ENCODE measurements at regions not wholly inside any gene's neighbourhood (a gene's known extent, or its start where the extent isn't known, plus 50 kb on each side); places are given as distances from the start of the nearest gene placed in this dataset.

DNA sequence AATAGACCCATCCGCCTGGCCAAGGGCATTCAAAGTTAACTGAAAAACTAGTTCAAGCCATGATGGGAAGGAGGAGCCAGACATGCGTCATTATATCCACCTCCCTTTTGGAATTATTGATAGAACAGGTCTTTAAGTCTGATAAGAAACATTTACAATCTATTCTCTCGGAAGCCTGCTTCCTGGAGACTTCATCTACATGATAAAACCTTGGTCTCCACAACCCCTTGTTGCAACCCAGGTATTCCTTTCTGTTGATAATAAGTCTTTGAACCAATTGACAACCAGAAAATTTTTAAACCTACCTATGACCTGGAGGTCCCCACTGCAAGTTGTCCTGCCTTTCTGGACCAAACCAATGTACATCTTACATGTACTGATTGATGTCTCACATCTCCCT lies 451.3 kb downstream of the NAF1 start:
- FAIRE-seq: no peak

- no peak for FAIRE-seq
These were observed 458.7 kb downstream of the NAF1 start for GRCh38 chr4:162707962-162708361.

DNA sequence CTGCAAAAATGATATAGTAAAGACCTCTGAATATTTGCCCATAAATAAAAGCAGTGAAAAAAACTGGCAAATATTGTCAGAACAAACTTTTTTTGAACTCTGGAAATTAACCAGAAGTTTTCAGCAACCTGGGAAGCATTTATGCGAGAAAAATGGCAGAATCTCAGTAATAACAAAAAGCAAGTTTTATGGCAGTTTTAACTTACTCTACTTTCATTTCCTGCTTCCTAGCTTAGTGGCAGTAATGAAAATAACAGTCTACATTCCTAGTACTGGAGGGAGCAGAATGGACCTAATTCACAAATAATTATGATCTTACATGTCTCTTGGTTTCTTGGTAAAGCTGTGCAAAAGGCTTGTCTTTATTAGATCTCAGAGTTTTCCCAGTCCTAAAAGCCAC lies 460.1 kb downstream of the NAF1 start:
- no peak for FAIRE-seq

- no peak for FAIRE-seq
These were observed 460.6 kb downstream of the NAF1 start for GRCh38 chr4:162706051-162706450.

DNA sequence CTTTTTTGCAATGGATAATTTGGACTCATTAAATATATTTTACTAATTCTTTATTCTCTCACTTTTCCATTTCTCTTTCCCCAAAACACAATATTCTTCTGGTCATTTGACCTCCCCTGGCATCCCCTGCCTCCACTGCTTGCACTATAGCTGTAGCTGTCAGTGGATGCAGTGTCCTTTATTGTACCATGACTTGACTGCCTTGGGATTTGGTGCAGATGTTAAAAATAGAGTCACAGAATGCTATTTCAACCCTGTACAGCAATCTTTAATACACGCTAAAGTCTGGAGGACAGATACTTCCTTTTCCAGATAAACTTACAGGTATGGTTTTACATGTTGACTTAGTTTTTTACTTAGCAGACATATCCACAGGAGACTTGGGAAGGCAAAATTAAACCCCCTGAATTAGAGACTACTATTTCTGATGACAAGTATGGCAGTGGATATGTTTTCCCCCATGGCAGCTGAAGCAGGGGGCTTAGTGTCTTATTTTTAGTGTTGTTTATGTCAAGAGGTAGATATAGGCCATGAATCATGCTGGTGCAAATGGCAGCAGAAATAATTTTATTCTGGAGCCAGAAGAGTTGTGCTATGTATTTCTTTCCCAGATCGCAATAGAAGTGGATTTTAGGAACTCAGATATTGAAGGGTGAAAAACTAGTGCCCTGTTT lies 461.4 kb downstream of the NAF1 start:
- no peak for FAIRE-seq

- FAIRE-seq: no peak
These were observed 465.8 kb downstream of the NAF1 start for GRCh38 chr4:162700815-162701361.

DNA sequence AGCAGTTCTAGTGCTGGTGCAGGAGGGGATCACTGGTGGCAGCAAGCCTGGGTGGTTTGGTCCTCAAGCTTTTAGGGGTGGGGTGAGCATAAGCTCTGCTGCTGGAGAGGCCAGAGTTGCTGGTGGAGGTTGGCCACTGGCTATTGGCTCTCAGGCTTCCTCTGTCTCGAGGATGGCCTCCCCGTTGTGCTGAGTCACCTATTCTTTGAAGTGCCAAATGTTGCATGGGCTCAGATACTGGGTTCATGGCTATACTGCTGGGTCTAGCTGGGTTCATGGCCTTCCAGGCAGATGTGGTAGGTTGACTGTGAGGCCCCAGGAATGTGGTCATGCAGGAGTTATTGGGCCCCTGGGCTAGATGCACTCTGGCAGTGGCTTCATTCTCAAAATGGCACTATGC lies 466.3 kb downstream of the NAF1 start:
- no peak for FAIRE-seq

- no peak for FAIRE-seq
These were observed 467.1 kb downstream of the NAF1 start for GRCh38 chr4:162699629-162700028.

DNA sequence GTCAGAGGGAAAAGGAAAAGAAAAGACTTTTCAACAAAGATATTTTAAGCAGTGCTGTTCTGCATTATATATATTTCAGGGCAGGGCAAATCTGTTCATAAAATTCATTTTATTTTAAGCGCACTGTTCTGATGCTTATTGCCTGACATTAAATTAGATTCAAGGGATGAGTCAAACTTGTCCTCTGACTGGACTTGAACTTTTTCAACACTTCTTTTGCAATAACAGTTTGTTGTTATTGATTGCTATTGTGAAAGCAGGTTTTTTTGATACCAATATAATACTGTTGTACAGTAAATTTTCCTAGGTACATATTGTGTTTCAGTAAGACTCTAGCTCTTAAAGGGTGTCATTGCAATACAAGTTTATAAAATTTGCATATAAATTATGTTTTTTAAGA lies 481.3 kb downstream of the NAF1 start:
- FAIRE-seq: no peak

DNA sequence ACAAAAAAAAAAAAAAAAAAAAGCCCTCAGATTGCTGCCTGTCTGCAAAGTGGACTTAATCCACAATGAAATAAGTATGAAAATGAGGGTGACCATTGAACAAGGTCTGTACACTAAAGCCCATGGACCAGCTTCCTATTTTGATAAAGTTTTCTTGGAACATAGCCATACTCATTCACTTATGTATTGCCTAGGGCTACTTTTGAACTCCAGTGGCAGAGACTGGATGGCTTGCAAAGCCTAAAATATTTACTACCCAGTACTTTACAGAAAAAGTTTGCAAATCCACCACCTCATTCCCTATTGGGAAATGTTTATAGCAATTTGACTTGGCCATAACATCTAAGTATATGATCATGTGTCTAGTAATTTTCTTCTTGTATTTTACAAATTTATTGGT lies 481.7 kb downstream of the NAF1 start:
- FAIRE-seq: no peak

DNA sequence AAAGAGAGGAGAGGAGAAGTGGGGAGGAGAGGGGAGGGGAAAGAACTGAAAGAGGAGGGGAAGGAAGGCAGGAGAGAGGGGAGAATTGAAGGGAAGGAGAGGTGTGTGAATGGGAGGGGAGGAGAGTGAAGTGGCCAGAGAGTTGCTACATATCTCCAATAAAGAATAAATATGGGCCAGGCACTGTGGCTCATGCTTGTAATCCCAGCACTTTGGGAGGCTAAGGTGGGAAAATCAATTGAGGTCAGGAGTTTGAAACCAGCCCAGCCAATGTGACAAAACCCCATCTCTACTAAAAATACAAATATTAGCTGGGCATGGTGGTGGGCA lies 482.4 kb downstream of the NAF1 start:
- no peak for FAIRE-seq

DNA sequence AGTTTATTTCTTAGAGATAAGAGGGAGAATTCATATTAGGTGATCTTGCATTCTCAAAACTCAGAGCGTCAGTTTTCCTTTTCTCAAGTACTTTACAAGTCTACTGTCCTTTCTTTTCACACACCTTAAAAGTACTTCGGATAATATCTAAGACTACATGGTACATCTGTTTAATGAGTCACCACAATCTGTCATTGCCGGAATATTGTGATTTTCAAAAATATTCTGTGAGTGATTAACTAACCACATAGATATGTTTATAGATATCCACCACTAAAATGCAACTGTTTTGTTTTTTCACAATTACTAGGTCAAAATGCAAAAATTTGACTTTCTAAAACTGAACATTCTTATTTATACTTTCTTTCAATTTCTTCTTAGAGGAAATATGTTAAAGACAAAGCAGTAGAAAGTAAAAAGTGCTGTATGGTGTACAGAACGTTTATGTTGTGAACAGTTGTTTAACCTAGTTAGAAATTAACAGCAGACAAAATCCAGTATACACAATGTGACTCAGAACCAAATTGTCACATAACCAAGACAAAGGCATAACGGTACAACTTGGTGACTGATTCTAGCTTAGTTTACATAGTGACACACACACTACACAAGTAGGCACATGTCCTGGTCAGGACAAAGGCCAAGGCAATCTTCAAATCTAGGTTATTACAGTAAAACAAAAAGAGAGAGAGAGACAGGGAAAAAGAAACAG lies 482.9 kb downstream of the NAF1 start:
- FAIRE-seq: no peak

- no peak for FAIRE-seq
These were observed 484.0 kb downstream of the NAF1 start for GRCh38 chr4:162682651-162683050.

DNA sequence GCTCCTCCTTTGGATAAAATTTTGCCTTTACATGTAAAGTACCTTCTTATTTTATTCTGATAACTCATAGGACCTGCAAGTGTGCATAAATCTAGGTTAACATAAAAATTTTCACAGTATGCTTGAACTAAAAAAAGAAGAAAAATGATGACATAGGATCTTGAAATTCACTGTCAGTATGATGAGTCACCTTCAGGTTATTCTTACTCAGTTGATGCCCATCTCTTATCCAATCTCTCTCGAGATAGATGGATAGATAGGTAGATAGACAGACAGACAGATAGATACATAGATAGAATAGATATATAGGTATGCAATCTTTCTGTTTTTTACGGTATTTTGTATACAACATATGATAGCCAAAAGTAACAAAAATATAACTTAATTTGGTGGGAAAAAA lies 485.5 kb downstream of the NAF1 start:
- no peak for FAIRE-seq

GRCh38 chr4:162675661-162676060 lies 491.0 kb downstream of the NAF1 start:
- no peak for FAIRE-seq

DNA sequence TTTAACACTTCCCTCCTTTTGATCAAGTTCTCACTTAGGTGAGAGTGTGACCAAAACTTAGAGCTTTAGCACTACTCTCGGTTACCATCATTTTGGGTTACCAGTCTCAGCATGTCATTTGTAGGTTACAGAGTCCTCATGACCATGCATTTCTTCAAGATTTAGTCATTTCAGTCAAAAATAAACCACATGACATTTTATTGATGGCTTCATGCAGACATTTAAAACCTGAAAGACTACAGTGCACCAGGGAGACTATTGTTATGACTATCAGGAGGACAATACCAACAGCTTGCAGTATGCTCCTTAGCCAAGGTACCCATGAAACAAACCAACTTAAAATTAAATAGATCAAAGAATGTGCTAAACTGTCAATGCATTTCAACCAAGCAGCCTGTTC lies 498.1 kb upstream of the FSTL5 start:
- no peak for FAIRE-seq

DNA sequence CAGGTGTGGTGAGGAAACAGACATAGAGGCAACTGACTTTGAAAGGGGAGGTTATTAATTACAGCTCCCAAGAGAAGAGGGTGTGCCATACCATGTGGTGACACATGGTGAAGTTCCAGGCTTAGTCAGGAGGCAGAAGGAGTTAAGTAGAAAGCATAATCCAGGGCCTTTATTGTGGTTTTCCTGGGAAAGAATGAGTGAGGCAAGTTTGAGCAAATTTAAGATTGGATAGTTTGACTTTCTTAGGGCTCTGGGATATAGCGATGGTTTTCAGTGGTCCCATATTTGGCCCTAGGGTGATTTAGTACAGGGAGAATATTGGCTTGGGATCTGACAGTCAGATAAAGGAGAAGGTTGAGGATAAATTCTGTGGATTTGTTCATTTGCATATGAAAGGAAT lies 495.9 kb upstream of the FSTL5 start:
- no peak for FAIRE-seq

- FAIRE-seq: no peak
These were observed 494.2 kb upstream of the FSTL5 start for GRCh38 chr4:162657966-162658365.

- FAIRE-seq: no peak
These were observed 486.4 kb upstream of the FSTL5 start for GRCh38 chr4:162650166-162650565.

GRCh38 chr4:162645381-162645780 lies 481.6 kb upstream of the FSTL5 start:
- no peak for FAIRE-seq

DNA sequence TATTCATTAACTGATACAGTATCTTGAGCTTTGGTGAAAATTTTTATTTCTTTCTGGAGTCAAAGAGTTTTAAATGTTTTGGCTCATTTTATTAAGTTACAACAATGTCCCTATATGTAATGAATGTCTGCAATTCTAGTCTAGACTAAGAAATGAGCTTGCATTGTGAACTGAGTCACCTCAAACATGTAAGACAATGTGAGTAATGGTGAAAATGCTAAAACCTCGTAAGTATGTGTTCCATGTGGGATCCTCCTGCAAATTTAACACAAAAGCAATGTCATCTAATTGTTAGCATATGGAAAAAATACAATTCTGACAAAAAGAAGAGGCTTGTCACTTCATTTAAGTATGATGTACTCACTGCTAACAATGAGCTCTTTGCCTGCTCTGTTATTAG lies 480.5 kb upstream of the FSTL5 start:
- FAIRE-seq: no peak

DNA sequence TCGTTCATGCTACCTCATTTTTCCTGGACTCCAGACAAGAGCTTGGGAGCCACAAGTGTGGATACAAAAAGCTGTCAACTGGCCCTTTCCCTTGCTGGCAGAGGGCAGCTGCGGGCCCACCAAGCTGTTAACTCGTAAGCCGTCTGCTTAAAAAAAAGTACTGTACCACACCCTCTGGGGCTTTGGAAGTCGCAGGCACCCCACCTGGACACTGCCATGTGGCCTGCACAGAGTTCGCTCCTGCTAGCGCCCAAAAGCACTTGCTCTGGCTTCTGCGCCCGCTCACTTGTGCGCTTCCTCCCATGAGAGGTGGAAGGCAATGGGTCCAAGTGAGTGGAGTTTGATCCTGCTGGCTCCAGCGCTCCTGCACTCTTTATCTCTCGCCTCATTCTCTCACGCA lies 476.4 kb upstream of the FSTL5 start:
- no peak for FAIRE-seq

DNA sequence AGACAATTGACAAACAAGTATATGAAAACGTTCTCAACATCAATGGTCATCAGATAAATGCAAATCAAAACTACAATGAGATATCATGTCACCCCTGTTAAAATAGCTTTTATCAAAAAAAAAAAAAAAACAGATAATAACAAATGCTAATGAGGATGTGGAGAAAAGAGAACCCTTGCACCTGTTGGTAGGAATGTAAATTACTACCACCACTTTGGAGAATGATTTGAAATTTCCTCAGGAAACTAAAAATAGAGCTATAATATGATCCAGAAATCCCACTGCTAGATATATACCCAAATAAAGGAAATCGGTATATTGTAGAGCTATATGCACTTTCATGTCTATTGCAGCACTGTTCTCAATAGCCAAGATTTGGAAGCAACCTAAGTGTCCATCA lies 470.6 kb upstream of the FSTL5 start:
- no peak for FAIRE-seq

- FAIRE-seq: no peak
These were observed 458.9 kb upstream of the FSTL5 start for GRCh38 chr4:162622664-162623063.

GRCh38 chr4:162610116-162610515 lies 446.3 kb upstream of the FSTL5 start:
- FAIRE-seq: no peak

Data from islet of Langerhans (tissue), 1 donor.